Hepatocyte (in vitro differentiated cells): ENCODE measurements at regions not wholly inside any gene's neighbourhood (a gene's known extent, or its start where the extent isn't known, plus 50 kb on each side); places are given as distances from the start of the nearest gene placed in this dataset.

Experiments used
- DNase-seq: peaks from one replicate; pipeline ENCODE4 v3.0.0-alpha.2; 2016; ENCODE audit warnings: low spot score
- H2AFZ ChIP-seq: fragments of 200-600 bp; sonication (generic); 2 replicates; pipeline ENCODE4 v1.6.0; 2016; ENCODE audit warnings: antibody characterized with exemption, mild to moderate bottlenecking
- H3K27ac ChIP-seq: fragments of 200-600 bp; sonication (generic); 2 replicates; pipeline ENCODE4 v1.5.1; 2016; ENCODE audit warnings: mild to moderate bottlenecking
- H3K27me3 ChIP-seq: fragments of 200-600 bp; sonication (generic); 2 replicates; pipeline ENCODE4 v1.6.1; 2016
- H3K36me3 ChIP-seq: fragments of 200-600 bp; sonication (generic); replicated peaks from 2 replicates; pipeline ENCODE4 v1.5.1; 2016; ENCODE audit warnings: low read depth; ENCODE audit not compliant: insufficient read depth
- H3K4me1 ChIP-seq: fragments of 200-600 bp; sonication (generic); 2 replicates; pipeline ENCODE4 v1.5.1; 2016; ENCODE audit warnings: mild to moderate bottlenecking, moderate library complexity; ENCODE audit not compliant: insufficient read depth
- H3K4me2 ChIP-seq: fragments of 200-600 bp; sonication (generic); 2 replicates; pipeline ENCODE4 v1.6.0; 2016
- H3K4me3 ChIP-seq: fragments of 200-600 bp; sonication (generic); 2 replicates; pipeline ENCODE4 v1.5.1; 2016; ENCODE audit warnings: mild to moderate bottlenecking
- H3K79me2 ChIP-seq: fragments of 200-600 bp; sonication (generic); 2 replicates; pipeline ENCODE4 v1.6.0; 2017; ENCODE audit warnings: mild to moderate bottlenecking
- H3K9me2 ChIP-seq: fragments of 200-600 bp; sonication (generic); replicated peaks from 2 replicates; pipeline ENCODE4 v1.6.0; 2017; ENCODE audit warnings: mild to moderate bottlenecking; ENCODE audit not compliant: insufficient read depth
- H3K9me3 ChIP-seq: fragments of 200-600 bp; sonication (generic); 2 replicates; pipeline ENCODE4 v1.5.1; 2016; ENCODE audit warnings: low read depth, mild to moderate bottlenecking
- H4K20me1 ChIP-seq: fragments of 200-600 bp; sonication (generic); 2 replicates; pipeline ENCODE4 v1.6.0; 2016; ENCODE audit warnings: mild to moderate bottlenecking; ENCODE audit not compliant: insufficient read depth, poor library complexity, severe bottlenecking
- EZH2 ChIP-seq: fragments of 200-600 bp; sonication (generic); IDR thresholded peaks from 2 replicates; pipeline ENCODE4 v1.6.1; 2016; ENCODE audit warnings: antibody characterized with exemption, mild to moderate bottlenecking, borderline replicate concordance
- EZH2phosphoT487 ChIP-seq: fragments of 200-600 bp; sonication (generic); IDR thresholded peaks from one replicate; pipeline ENCODE4 v1.6.1; 2018; ENCODE audit warnings: antibody characterized with exemption, mild to moderate bottlenecking, low read depth, moderate library complexity; ENCODE audit not compliant: unreplicated experiment, severe bottlenecking
- WGBS: methylation state at CpG from one replicate; pipeline ENCODE4 v1.1.6; 2016; ENCODE audit warnings: low lambda C conversion rate; ENCODE audit errors: missing lambda C conversion rate; 5-methylcytosine and 5-hydroxymethylcytosine counted together
- TF ChIP-seq, protein P1 (sequence below): fragments of 200-600 bp; sonication (generic); IDR thresholded peaks from 2 replicates; pipeline ENCODE4 v1.5.1; 2016; ENCODE audit warnings: antibody characterized with exemption, mild to moderate bottlenecking; ENCODE audit not compliant: poor library complexity

DNA sequence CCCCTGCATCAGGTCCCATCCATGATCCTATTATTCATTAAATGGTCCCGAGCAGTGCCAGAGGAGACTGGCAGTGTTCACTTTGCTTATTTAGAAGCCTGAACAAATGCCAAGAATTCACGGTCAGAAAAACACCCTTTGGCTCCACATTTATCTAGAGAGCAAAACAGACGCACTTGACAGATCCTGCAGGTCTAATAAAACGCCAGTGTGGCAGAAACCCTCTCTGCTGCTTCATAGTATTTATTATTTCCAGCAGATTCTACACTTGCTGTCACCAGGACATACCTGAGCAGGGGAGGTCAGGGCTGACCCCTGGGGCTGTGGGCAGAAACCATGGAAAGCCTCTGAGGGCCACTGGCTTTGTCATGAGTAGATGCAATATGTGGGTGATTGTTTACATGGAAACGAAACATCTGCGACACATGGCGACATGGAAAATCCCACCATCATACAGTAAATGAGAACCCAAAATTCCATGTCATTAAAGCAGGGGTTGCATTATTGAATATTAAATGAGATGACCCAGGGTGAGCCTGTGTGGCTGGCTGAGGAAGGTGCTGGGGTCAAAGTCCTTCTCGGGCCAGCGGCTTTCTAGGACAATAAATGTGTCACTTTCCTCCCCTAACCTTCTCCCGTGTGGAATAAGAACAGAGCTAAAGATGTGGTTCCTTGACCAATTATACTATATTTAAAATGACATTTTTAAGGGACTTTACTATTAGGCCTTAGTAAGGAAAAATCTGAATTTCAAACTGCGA lies 205.9 kb upstream of the SVIL start:
- DNase-seq = no peak
- Histone ChIP-seq H3K9me3 (no peaks in the 10 kb centered on the region), H3K79me2 (no peaks in the 10 kb centered on the region), H3K27me3 (no peaks in the 10 kb centered on the region), H3K4me3 (no peak overlapping the region), H3K36me3 (no peaks in the 10 kb centered on the region), H3K9me2 (no peaks in the 10 kb centered on the region), H4K20me1 (no peaks in the 10 kb centered on the region), H3K4me2 (peak overlapping the region; percentile 7), H2AFZ (no peak overlapping the region), H3K4me1 (peaks cover 33% of the 10 kb centered on the region), H3K27ac (peak overlapping the region; percentile 62)
- WGBS = 55% methylated on average over 11 of the region's 11 CpGs
- TF ChIP-seq EZH2 (no peak), EZH2phosphoT487 (no peak)
- TF ChIP-seq, protein P1, sequence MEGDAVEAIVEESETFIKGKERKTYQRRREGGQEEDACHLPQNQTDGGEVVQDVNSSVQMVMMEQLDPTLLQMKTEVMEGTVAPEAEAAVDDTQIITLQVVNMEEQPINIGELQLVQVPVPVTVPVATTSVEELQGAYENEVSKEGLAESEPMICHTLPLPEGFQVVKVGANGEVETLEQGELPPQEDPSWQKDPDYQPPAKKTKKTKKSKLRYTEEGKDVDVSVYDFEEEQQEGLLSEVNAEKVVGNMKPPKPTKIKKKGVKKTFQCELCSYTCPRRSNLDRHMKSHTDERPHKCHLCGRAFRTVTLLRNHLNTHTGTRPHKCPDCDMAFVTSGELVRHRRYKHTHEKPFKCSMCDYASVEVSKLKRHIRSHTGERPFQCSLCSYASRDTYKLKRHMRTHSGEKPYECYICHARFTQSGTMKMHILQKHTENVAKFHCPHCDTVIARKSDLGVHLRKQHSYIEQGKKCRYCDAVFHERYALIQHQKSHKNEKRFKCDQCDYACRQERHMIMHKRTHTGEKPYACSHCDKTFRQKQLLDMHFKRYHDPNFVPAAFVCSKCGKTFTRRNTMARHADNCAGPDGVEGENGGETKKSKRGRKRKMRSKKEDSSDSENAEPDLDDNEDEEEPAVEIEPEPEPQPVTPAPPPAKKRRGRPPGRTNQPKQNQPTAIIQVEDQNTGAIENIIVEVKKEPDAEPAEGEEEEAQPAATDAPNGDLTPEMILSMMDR = no peak

DNA sequence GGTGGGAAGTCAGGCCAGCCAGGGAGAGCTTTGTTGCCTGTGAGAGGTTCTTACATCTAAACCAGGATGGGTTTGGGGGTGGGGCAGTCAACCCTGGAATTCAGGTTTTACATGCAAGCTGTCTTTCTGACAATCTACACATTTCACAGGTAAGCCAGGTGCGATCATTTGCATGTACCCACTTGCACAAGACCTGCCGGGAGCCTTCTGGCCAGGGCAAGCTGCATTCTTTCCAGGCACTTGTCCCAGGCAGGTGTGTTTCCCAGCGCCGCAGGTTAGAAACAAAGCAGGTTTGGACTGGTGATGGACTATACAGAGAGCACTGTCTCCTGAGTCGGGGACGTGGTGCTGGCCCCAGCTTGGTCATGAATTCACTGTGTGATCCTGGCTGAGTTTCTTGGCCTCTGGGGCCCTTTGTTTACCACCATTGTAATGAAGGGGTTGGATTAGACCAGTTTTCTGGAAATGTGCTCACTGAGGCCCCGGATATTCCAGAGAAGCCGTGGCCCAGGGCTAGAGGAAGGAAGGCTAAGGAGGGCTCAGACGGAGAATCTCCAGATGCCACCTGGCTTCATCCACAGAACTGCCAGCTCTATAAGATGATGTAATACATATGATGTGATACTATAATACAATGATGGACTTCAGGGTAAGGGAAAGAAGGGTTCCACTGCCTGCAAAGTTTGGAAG lies 205.2 kb upstream of the SVIL start:
- Histone ChIP-seq H3K27me3 (no peaks in the 10 kb centered on the region), H2AFZ (no peak overlapping the region), H3K79me2 (no peaks in the 10 kb centered on the region), H3K4me1 (peaks cover 36% of the 10 kb centered on the region), H3K9me2 (no peaks in the 10 kb centered on the region), H3K36me3 (no peaks in the 10 kb centered on the region), H3K9me3 (no peaks in the 10 kb centered on the region), H3K4me2 (no peak overlapping the region), H3K4me3 (no peak overlapping the region), H3K27ac (peak overlapping the region; percentile 62), H4K20me1 (no peaks in the 10 kb centered on the region)
- 82% methylated on average over 9 of the region's 9 CpGs for WGBS
- TF ChIP-seq EZH2phosphoT487 = no peak
- no peak for TF ChIP-seq EZH2
- TF ChIP-seq, protein P1 = no peak
- peak; percentile 54 for DNase-seq

DNA sequence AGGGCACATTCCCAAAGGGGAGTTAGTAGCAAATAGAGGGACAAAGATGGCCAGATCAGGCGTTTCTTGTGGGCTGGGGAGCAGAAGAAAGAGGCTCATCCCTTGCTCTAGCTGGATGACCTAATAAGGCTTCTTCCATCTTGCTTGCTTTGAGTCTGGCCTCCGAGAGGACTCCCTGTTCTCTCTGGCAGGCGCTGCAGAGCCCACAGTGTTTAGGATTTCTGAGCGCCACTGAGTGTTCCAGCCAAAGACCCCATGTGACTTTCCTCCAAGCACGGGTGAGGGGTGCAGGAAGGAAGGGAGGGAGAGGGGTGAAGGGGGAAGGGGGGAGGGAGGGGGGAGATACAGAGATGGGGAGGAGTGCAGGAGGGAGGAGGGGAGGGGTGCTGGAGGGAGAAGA lies 203.8 kb upstream of the SVIL start:
- Histone ChIP-seq H3K4me1 (peaks cover 36% of the 10 kb centered on the region), H3K4me2 (no peak overlapping the region), H3K79me2 (no peaks in the 10 kb centered on the region), H4K20me1 (no peaks in the 10 kb centered on the region), H3K9me2 (no peaks in the 10 kb centered on the region), H3K4me3 (no peak overlapping the region), H2AFZ (no peak overlapping the region), H3K27me3 (no peaks in the 10 kb centered on the region), H3K36me3 (no peaks in the 10 kb centered on the region), H3K27ac (no peak overlapping the region), H3K9me3 (no peaks in the 10 kb centered on the region)
- no peak for TF ChIP-seq EZH2
- TF ChIP-seq, protein P1 = no peak
- TF ChIP-seq EZH2phosphoT487 = no peak
- WGBS = 80% methylated on average over 5 of the region's 5 CpGs
- no peak for DNase-seq
